Cardiac muscle cell (in vitro differentiated cells and primary cell): ENCODE measurements at regions not wholly inside any gene's neighbourhood (a gene's known extent, or its start where the extent isn't known, plus 50 kb on each side); places are given as distances from the start of the nearest gene placed in this dataset.

ENCODE experiments used
- DNase-seq, 2 donors: peaks; one replicate each; pipeline versions ENCODE4 v3.0.0 to v3.0.0-alpha.2; 2010 to 2017; ENCODE audit warnings: low read depth in 1 of 2, low spot score in 1 of 2
- H3K27ac ChIP-seq: fragments of 200-600 bp; sonication (generic); 2 replicates; pipeline ENCODE4 v1.5.1; 2016
- H3K27me3 ChIP-seq: fragments of 200-600 bp; sonication (generic); 2 replicates; pipeline ENCODE4 v1.6.0; 2016; ENCODE audit warnings: control low read depth
- H3K36me3 ChIP-seq: fragments of 200-600 bp; sonication (generic); 2 replicates; pipeline ENCODE4 v1.5.1; 2016; ENCODE audit warnings: control low read depth
- H3K4me1 ChIP-seq: fragments of 200-600 bp; sonication (generic); 2 replicates; pipeline ENCODE4 v1.8.1; 2017; ENCODE audit warnings: low read depth, mild to moderate bottlenecking, mixed run types
- H3K4me3 ChIP-seq: fragments of 200-600 bp; sonication (generic); 2 replicates; pipeline ENCODE4 v1.5.1; 2016; ENCODE audit warnings: mild to moderate bottlenecking
- H3K9me3 ChIP-seq: fragments of 200-600 bp; sonication (generic); 2 replicates; pipeline ENCODE4 v1.5.1; 2017; ENCODE audit warnings: low read depth, mild to moderate bottlenecking, control low read depth
- CTCF ChIP-seq: IDR thresholded peaks from 2 replicates; pipeline ENCODE4 v1.5.1; 2012; ENCODE audit warnings: low read depth, mild to moderate bottlenecking, low read length

- no peak overlapping the region for H3K27ac ChIP-seq
- H3K27me3 ChIP-seq = no peaks in the 10 kb centered on the region
- no peak for TF ChIP-seq CTCF
- H3K4me3 ChIP-seq = no peak overlapping the region
- no peaks in the 10 kb centered on the region for H3K9me3 ChIP-seq
- no peaks in the 10 kb centered on the region for H3K36me3 ChIP-seq
- peaks cover 3% of the 10 kb centered on the region for H3K4me1 ChIP-seq
- peak in 1 of 2 donors; percentile 40 for DNase-seq
These were observed 239.5 kb downstream of the MYCN start for GRCh38 chr2:16179701-16180416.

GRCh38 chr2:16178551-16179130 lies 238.3 kb downstream of the MYCN start:
- DNase-seq = no peak
- Histone ChIP-seq H3K4me3 (no peak overlapping the region), H3K27ac (no peak overlapping the region), H3K4me1 (peaks cover 3% of the 10 kb centered on the region), H3K9me3 (no peaks in the 10 kb centered on the region), H3K27me3 (no peaks in the 10 kb centered on the region), H3K36me3 (no peaks in the 10 kb centered on the region)
- no peak for TF ChIP-seq CTCF

GRCh38 chr2:16177671-16178180 lies 237.4 kb downstream of the MYCN start:
- Histone ChIP-seq H3K36me3 (no peaks in the 10 kb centered on the region), H3K4me3 (no peak overlapping the region), H3K9me3 (no peaks in the 10 kb centered on the region), H3K4me1 (peaks cover 3% of the 10 kb centered on the region), H3K27me3 (no peaks in the 10 kb centered on the region), H3K27ac (no peak overlapping the region)
- DNase-seq = no peak
- no peak for TF ChIP-seq CTCF

DNA sequence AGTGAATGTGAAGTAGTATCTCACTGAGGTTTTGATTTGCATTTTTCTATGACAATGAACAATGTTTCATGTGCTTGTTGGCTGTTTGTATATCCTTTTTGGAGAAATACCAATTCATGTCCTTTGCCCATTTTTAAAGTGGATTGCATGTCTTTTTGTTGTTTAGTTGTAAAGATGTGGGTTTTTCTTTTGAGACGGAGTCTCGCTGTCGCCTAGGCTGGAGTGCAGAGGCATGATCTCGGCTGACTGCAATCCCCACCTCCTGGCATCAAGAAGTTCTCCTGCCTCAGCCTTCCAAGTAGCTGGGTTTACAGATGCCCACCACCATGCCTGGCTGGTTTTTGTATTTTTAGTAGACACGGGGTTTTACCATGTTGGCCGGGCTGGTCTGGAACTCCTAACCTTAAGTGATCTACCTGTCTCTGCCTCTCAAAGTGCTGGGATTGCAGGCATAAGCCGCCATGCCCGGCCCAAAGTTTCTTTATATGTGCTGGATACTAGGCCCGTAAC lies 236.7 kb downstream of the MYCN start:
- DNase-seq = no peak

GRCh38 chr2:16175247-16175825 lies 235.0 kb downstream of the MYCN start:
- no peak overlapping the region for H3K4me3 ChIP-seq
- DNase-seq = no peak
- TF ChIP-seq CTCF = no peak
- no peak overlapping the region for H3K27ac ChIP-seq
- H3K9me3 ChIP-seq = no peaks in the 10 kb centered on the region
- no peaks in the 10 kb centered on the region for H3K27me3 ChIP-seq
- H3K4me1 ChIP-seq = peaks cover 3% of the 10 kb centered on the region
- no peaks in the 10 kb centered on the region for H3K36me3 ChIP-seq

More for the DNA sequence above, 236.7 kb downstream of the MYCN start:
- Histone ChIP-seq H3K27me3 (no peaks in the 10 kb centered on the region), H3K27ac (no peak overlapping the region), H3K4me3 (no peak overlapping the region), H3K36me3 (no peaks in the 10 kb centered on the region), H3K9me3 (no peaks in the 10 kb centered on the region), H3K4me1 (peaks cover 3% of the 10 kb centered on the region)
- TF ChIP-seq CTCF = no peak
